ENCODE measurements at regions not wholly inside any gene's neighbourhood (a gene's known extent, or its start where the extent isn't known, plus 50 kb on each side); places are given as distances from the start of the nearest gene placed in this dataset.

DNA sequence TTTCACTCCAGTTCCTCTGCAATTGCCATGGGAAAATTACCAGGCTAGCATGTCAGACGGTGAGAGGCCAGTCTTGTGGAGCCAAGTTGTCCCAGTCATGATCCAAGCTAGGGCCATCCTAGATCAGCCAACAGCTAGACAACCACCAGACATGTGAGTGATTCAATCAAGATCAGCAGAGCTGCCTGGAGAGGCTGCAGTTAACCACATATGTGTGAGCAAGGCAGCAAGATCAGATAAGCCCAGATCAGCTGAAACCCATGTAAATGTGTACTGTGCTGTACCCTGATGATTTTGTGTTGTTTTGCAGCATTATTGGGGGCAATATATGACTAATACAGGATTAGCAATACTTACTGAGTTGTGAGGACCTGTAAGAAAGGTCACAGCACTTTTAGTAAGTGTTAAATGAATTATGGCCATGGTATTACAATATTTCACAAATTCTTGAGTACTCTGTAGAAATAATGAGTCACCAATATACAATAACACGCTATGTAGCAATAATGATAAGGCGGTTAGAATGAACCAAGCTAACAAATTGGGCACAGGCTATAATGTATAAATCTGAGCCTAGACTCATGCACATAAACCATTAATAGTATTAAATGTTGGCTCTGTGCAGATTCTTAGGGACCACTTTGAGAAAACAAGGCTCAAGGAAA, 91.4 kb downstream of the SUDS3 start:
- CTCF ChIA-PET: interaction anchor here (0.6 kb wide), 1 partner anchor 10 kb away, joined by 5 read pairs; no protein-coding TSS in a partner anchor
- no peak overlapping the region for H3K27ac ChIP-seq (ENCODE audit: low read depth, low read length)
- H3K9me3 ChIP-seq (ENCODE audit: control insufficient read depth, insufficient read depth, low read length): peaks cover 7% of the 10 kb centered on the region; the same call in 1 of the 2 replicates
- POLR2A ChIA-PET: no interaction called here
- DNase-seq (ENCODE audit: low read depth, low spot score): no peak
- H3K27me3 ChIP-seq (ENCODE audit: control insufficient read depth, insufficient read depth, low read length): no peaks in the 10 kb centered on the region
- H3K4me3 ChIP-seq (ENCODE audit: low read depth, low read length): no peak overlapping the region
- no peak for TF ChIP-seq CTCF (IDR thresholded peaks at IDR 0.05; ENCODE audit: low read depth, low read length)

DNA sequence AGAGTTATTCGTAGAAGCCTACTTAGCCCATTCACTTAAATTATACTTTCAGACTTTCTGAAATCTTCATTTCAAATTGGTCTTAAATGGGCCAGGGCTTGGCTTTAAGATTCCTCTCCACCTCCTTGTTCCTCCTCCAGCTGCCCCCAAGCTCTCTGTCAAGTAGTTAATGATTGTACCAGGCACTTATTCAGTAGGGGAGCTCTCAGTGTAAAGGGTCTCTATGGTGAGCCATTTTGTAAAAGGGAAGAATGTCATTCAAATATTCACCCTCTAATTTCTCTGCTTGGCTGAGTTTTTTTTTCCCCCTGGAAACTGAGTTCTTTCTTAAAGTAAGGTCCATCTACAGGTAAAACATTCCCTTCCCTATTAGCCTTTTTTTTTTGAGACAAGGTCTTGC, 96.6 kb downstream of the SUDS3 start:
- no peak for DNase-seq (ENCODE audit: low read depth, low spot score)
- CTCF ChIA-PET: no interaction called here
- Histone ChIP-seq H3K9me3 (ENCODE audit: control insufficient read depth, insufficient read depth, low read length) (peaks cover 7% of the 10 kb centered on the region; the same call in 1 of the 2 replicates), H3K27me3 (ENCODE audit: control insufficient read depth, insufficient read depth, low read length) (no peaks in the 10 kb centered on the region), H3K4me3 (ENCODE audit: low read depth, low read length) (no peak overlapping the region), H3K27ac (ENCODE audit: low read depth, low read length) (no peak overlapping the region)
- TF ChIP-seq CTCF (IDR thresholded peaks at IDR 0.05; ENCODE audit: low read depth, low read length): no peak
- POLR2A ChIA-PET: no interaction called here

GRCh38 chr12:118480235-118480634, 103.9 kb downstream of the SUDS3 start:
- DNase-seq (ENCODE audit: low read depth, low spot score): no peak
- no peak overlapping the region for H3K4me3 ChIP-seq (ENCODE audit: low read depth, low read length)
- no peak overlapping the region for H3K27ac ChIP-seq (ENCODE audit: low read depth, low read length)
- ChIA-PET POLR2A (no interaction called here), CTCF (no interaction called here)
- TF ChIP-seq CTCF (IDR thresholded peaks at IDR 0.05; ENCODE audit: low read depth, low read length): no peak
- H3K9me3 ChIP-seq (ENCODE audit: control insufficient read depth, insufficient read depth, low read length): no peaks in the 10 kb centered on the region; the same call in 1 of the 2 replicates
- no peaks in the 10 kb centered on the region for H3K27me3 ChIP-seq (ENCODE audit: control insufficient read depth, insufficient read depth, low read length)

- DNase-seq (ENCODE audit: low read depth, low spot score): no peak
- peaks cover 15% of the 10 kb centered on the region; the same call in 1 of the 2 replicates for H3K9me3 ChIP-seq (ENCODE audit: control insufficient read depth, insufficient read depth, low read length)
- H3K27ac ChIP-seq (ENCODE audit: low read depth, low read length): no peak overlapping the region
- ChIA-PET POLR2A (no interaction called here), CTCF (no interaction called here)
- H3K4me3 ChIP-seq (ENCODE audit: low read depth, low read length): no peak overlapping the region
- H3K27me3 ChIP-seq (ENCODE audit: control insufficient read depth, insufficient read depth, low read length): no peaks in the 10 kb centered on the region
- no peak for TF ChIP-seq CTCF (IDR thresholded peaks at IDR 0.05; ENCODE audit: low read depth, low read length)
These were observed 111.7 kb downstream of the SUDS3 start for GRCh38 chr12:118488034-118488433.

GRCh38 chr12:118493962-118494361, 117.6 kb downstream of the SUDS3 start:
- ChIA-PET POLR2A (no interaction called here), CTCF (no interaction called here)
- Histone ChIP-seq H3K9me3 (ENCODE audit: control insufficient read depth, insufficient read depth, low read length) (peaks cover 16% of the 10 kb centered on the region), H3K27me3 (ENCODE audit: control insufficient read depth, insufficient read depth, low read length) (no peaks in the 10 kb centered on the region), H3K27ac (ENCODE audit: low read depth, low read length) (no peak overlapping the region), H3K4me3 (ENCODE audit: low read depth, low read length) (no peak overlapping the region)
- no peak for TF ChIP-seq CTCF (IDR thresholded peaks at IDR 0.05; ENCODE audit: low read depth, low read length)
- no peak for DNase-seq (ENCODE audit: low read depth, low spot score)
